HG02840 (cell line): ENCODE measurements at regions not wholly inside any gene's neighbourhood (a gene's known extent, or its start where the extent isn't known, plus 50 kb on each side); places are given as distances from the start of the nearest gene placed in this dataset.

Experiments used
- ATAC-seq: cut with Tn5 transposase; IDR thresholded peaks from one replicate; pipeline ENCODE4 v1.9.1; 2021; ENCODE audit warnings: mild to moderate bottlenecking, moderate library complexity, moderate number of reproducible peaks; ENCODE audit not compliant: unreplicated experiment, low FRiP score

GRCh38 chr5:58403822-58404433 is 56.0 kb downstream of the PLK2 start:
- ATAC-seq = no peak

GRCh38 chr5:58401701-58402100 is 58.2 kb downstream of the PLK2 start:
- no peak for ATAC-seq

GRCh38 chr5:58400737-58401136 is 59.1 kb downstream of the PLK2 start:
- no peak for ATAC-seq

GRCh38 chr5:58399951-58400350 is 59.9 kb downstream of the PLK2 start:
- ATAC-seq = no peak

GRCh38 chr5:58394339-58394738 is 65.5 kb downstream of the PLK2 start:
- no peak for ATAC-seq

- no peak for ATAC-seq
Observed at GRCh38 chr5:58393716-58394115, 66.2 kb downstream of the PLK2 start.

GRCh38 chr5:58392496-58392895 is 67.4 kb downstream of the PLK2 start:
- no peak for ATAC-seq

- ATAC-seq = no peak
Observed at GRCh38 chr5:58383448-58383847, 76.4 kb downstream of the PLK2 start.

- ATAC-seq = no peak
Observed at GRCh38 chr5:58382131-58382534, 77.8 kb downstream of the PLK2 start.

GRCh38 chr5:58381566-58381965 is 78.3 kb downstream of the PLK2 start:
- no peak for ATAC-seq

- no peak for ATAC-seq
Observed at GRCh38 chr5:58380655-58381054, 79.2 kb downstream of the PLK2 start.

- no peak for ATAC-seq
Observed at GRCh38 chr5:58378613-58379390, 81.1 kb downstream of the PLK2 start.

- ATAC-seq = no peak
Observed at GRCh38 chr5:58370606-58371005, 89.3 kb downstream of the PLK2 start.

GRCh38 chr5:58369513-58370190 is 90.2 kb downstream of the PLK2 start:
- ATAC-seq = no peak

- no peak for ATAC-seq
Observed at GRCh38 chr5:58366461-58366860, 93.4 kb downstream of the PLK2 start.

GRCh38 chr5:58365791-58366190 is 94.1 kb downstream of the PLK2 start:
- no peak for ATAC-seq

- no peak for ATAC-seq
Observed at GRCh38 chr5:58363461-58364249, 96.2 kb downstream of the PLK2 start.

GRCh38 chr5:58362135-58362534 is 97.8 kb downstream of the PLK2 start:
- ATAC-seq = no peak

- no peak for ATAC-seq
Observed at GRCh38 chr5:58360794-58361193, 99.1 kb downstream of the PLK2 start.

GRCh38 chr5:58359981-58360380 is 99.9 kb downstream of the PLK2 start:
- ATAC-seq = no peak
